Body of pancreas (tissue), 4 donors: ENCODE measurements at regions not wholly inside any gene's neighbourhood (a gene's known extent, or its start where the extent isn't known, plus 50 kb on each side); places are given as distances from the start of the nearest gene placed in this dataset.

Experiments
- ATAC-seq: fragments of 150-250 bp; one replicate; pipeline ENCODE4 v1.9.1; 2016
- DNase-seq, 4 donors: peaks; one replicate each; pipeline ENCODE4 v3.0.0-alpha.2; 2019
- H3K27ac ChIP-seq, 4 donors: fragments of 200-600 bp; sonication (generic); 1 replicate in 3 of 4; 2 replicates in 1 of 4; pipeline versions ENCODE4 v1.5.1 to v1.6.1; 2016 to 2019; ENCODE audit warnings: mild to moderate bottlenecking in 1 of 4, mixed read lengths in 1 of 4, moderate library complexity in 1 of 4
- H3K27me3 ChIP-seq, 2 donors: fragments of 200-600 bp; sonication (generic); one replicate each; pipeline ENCODE4 v1.6.0; 2016; ENCODE audit warnings: mild to moderate bottlenecking in 1 of 2
- H3K36me3 ChIP-seq, 2 donors: fragments of 200-600 bp; sonication (generic); replicated peaks in 1 of 2; 2 replicates each; pipeline ENCODE4 v1.5.1; 2016; ENCODE audit warnings: low read depth in 2 of 2; ENCODE audit not compliant: insufficient read depth in 1 of 2
- H3K4me1 ChIP-seq: fragments of 200-600 bp; sonication (generic); one replicate; pipeline ENCODE4 v1.6.0; 2016
- H3K4me3 ChIP-seq, 2 donors: fragments of 200-600 bp; sonication (generic); 1 replicate in 1 of 2; 2 replicates in 1 of 2; pipeline ENCODE4 v1.5.1; 2016 to 2019
- H3K9me3 ChIP-seq, 3 donors: fragments of 200-600 bp; sonication (generic); 1 replicate in 2 of 3; 2 replicates in 1 of 3; pipeline ENCODE4 v1.5.1; 2016
- POLR2A ChIP-seq, 3 donors: fragments of 450-650 bp; IDR thresholded peaks; one replicate each; pipeline ENCODE4 v1.6.1; 2016; ENCODE audit warnings: antibody characterized with exemption in 3 of 3, mild to moderate bottlenecking in 2 of 3
- WGBS, 2 donors: methylation state at CpG; one replicate each; pipeline ENCODE4 v1.1.5; 2017; 5-methylcytosine and 5-hydroxymethylcytosine counted together
- intact Hi-C: fragments of 100-400 bp; cut with DNase I; formaldehyde crosslinking; loops from one replicate; pipeline ENCODE4 v1.15.1; 2023
- TF ChIP-seq, protein P1 (sequence below), 7 experiments: fragments of 450-650 bp in 4 of 7; fragments of 200-600 bp in 3 of 7; sonication (generic) in 3 of 7; IDR thresholded peaks; one replicate each; pipeline ENCODE4 v1.5.1; 2016 to 2019; ENCODE audit warnings: antibody characterized with exemption in 7 of 7

- TF ChIP-seq POLR2A (IDR thresholded peaks at IDR 0.05), result no peak
- no peak overlapping the region for H3K27ac ChIP-seq
- H3K4me3 ChIP-seq, result no peak overlapping the region
- 32 to 37% methylated on average over 1 of the region's 1 CpG for WGBS, 2 donors
- ATAC-seq (no peak), DNase-seq (no peak)
- no peaks in the 10 kb centered on the region for H3K27me3 ChIP-seq
- no peaks in the 10 kb centered on the region for H3K36me3 ChIP-seq
- no peaks in the 10 kb centered on the region for H3K9me3 ChIP-seq
- intact Hi-C loops, result no loop called here
- H3K4me1 ChIP-seq, result no peaks in the 10 kb centered on the region
Measured at GRCh38 chr2:40751981-40752380, 300.1 kb upstream of the SLC8A1 start.

DNA sequence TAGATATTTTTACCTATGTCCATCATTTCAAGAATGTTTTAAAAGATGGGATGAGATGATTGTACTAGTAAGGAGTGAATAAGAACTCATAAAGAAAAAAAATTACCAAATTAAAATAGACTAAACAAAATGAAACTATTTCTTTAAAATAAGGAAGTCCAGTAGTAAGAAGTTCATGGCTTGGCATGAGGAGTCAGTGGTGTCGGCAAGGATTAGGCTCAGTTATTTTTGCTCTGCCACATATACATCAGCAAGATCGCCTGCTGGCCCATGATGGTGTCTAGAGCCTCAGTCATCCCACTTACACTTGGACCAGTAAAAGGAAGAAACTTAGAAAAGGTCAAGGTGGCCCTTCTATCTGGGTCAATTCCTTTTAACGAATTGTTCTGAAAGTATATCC is 300.9 kb upstream of the SLC8A1 start:
- ATAC-seq, result no peak
- WGBS, 2 donors, result 41 to 55% methylated on average over 3 of the region's 3 CpGs
- intact Hi-C loops, result no loop called here

DNA sequence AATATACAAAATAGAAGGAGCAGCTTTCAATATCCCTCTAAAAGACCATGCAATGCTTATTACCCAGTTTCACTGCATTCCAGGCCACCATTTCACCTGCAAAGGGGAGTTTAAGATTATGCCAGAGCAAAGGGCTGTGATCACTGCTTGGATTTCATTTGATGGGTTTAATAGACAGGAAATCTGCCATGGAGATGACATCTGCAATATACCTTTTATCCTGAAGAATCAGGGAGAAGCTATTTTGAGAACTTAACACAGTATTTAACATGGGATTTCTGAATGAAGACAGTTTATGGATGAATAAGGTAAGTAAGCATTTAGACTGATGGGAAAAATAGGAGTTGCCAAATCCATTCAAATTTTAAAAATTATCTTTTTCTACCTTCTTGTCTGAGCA is 303.0 kb upstream of the SLC8A1 start:
- no peaks in the 10 kb centered on the region for H3K36me3 ChIP-seq
- no peak overlapping the region for H3K4me3 ChIP-seq
- H3K4me1 ChIP-seq, result no peaks in the 10 kb centered on the region
- no peak overlapping the region for H3K27ac ChIP-seq
- no peaks in the 10 kb centered on the region for H3K9me3 ChIP-seq
- ATAC-seq (no peak), DNase-seq (no peak)
- no peak for TF ChIP-seq POLR2A (IDR thresholded peaks at IDR 0.05)
- TF ChIP-seq, protein P1, sequence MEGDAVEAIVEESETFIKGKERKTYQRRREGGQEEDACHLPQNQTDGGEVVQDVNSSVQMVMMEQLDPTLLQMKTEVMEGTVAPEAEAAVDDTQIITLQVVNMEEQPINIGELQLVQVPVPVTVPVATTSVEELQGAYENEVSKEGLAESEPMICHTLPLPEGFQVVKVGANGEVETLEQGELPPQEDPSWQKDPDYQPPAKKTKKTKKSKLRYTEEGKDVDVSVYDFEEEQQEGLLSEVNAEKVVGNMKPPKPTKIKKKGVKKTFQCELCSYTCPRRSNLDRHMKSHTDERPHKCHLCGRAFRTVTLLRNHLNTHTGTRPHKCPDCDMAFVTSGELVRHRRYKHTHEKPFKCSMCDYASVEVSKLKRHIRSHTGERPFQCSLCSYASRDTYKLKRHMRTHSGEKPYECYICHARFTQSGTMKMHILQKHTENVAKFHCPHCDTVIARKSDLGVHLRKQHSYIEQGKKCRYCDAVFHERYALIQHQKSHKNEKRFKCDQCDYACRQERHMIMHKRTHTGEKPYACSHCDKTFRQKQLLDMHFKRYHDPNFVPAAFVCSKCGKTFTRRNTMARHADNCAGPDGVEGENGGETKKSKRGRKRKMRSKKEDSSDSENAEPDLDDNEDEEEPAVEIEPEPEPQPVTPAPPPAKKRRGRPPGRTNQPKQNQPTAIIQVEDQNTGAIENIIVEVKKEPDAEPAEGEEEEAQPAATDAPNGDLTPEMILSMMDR (IDR thresholded peaks at IDR 0.05), result no peak
- no peaks in the 10 kb centered on the region for H3K27me3 ChIP-seq
- intact Hi-C loops, result no loop called here

More for the DNA sequence above, 300.9 kb upstream of the SLC8A1 start:
- Histone ChIP-seq H3K27ac (no peak overlapping the region), H3K4me3 (no peak overlapping the region), H3K27me3 (no peaks in the 10 kb centered on the region), H3K4me1 (no peaks in the 10 kb centered on the region), H3K9me3 (no peaks in the 10 kb centered on the region), H3K36me3 (no peaks in the 10 kb centered on the region)
- no peak for TF ChIP-seq POLR2A (IDR thresholded peaks at IDR 0.05)
- TF ChIP-seq, protein P1 (IDR thresholded peaks at IDR 0.05), result no peak
- no peak for DNase-seq

DNA sequence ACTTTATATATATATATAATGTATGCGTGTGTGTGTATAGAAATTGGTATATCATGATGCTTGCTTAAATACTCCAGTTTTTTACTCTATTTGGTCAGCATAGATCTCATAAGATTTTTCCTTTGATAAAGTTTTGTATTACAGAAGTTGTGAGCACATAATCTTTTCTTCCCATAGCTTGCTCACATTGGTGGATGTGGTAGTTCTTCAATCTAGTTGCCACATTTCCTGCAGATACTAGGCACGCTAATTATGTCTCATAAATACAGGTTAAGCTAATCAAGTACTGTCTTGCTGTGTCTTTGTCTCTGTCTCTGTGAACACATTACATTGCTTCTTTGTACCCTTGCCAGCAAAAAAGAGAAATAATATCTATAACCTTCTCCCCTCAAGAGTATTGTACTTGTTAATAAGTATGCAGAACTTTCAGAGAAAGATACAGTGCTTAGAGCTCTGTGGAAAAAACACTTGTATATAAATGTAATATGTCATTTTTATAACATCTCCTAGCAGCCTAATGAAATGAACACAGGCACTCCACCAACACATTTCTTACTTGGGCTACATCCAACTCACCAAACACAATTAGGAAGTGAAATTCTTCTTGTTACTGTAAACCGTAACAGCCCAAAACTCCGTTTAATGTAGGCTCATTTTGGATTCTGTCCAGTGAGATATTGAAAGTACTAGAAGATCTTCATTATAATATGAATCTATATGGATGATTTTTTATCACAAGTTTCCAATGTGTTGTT is 306.7 kb upstream of the SLC8A1 start:
- Histone ChIP-seq H3K36me3 (no peaks in the 10 kb centered on the region), H3K27me3 (no peaks in the 10 kb centered on the region), H3K9me3 (no peaks in the 10 kb centered on the region), H3K27ac (no peak overlapping the region), H3K4me3 (no peak overlapping the region), H3K4me1 (no peaks in the 10 kb centered on the region)
- TF ChIP-seq, protein P1 (IDR thresholded peaks at IDR 0.05), result no peak
- intact Hi-C loops, result no loop called here
- no peak for ATAC-seq
- 39 to 43% methylated on average over 4 of the region's 4 CpGs for whole genome bisulfite sequencing, 2 donors
- DNase-seq, result no peak

GRCh38 chr2:40760071-40760666 is 308.3 kb upstream of the SLC8A1 start:
- no peaks in the 10 kb centered on the region for H3K9me3 ChIP-seq
- no peak overlapping the region for H3K4me3 ChIP-seq
- TF ChIP-seq, protein P1 (IDR thresholded peaks at IDR 0.05), result peak; percentile 24 to 69 (median 46)
- no peak for TF ChIP-seq POLR2A (IDR thresholded peaks at IDR 0.05)
- H3K36me3 ChIP-seq, result no peaks in the 10 kb centered on the region
- H3K27ac ChIP-seq, result no peak overlapping the region
- intact Hi-C loops, result no loop called here
- WGBS, 2 donors, result 36 to 40% methylated on average over 5 of the region's 5 CpGs
- H3K4me1 ChIP-seq, result no peaks in the 10 kb centered on the region
- no peak for ATAC-seq
- no peaks in the 10 kb centered on the region for H3K27me3 ChIP-seq
- DNase-seq, result peak; percentile 14 to 39 (median 18)
